Left colon (tissue), 2 donors: ENCODE measurements at regions not wholly inside any gene's neighbourhood (a gene's known extent, or its start where the extent isn't known, plus 50 kb on each side); places are given as distances from the start of the nearest gene placed in this dataset.
"Not testable (repeated sequence)": the region's sequence is repeated elsewhere in the genome, so short reads cannot be mapped to it uniquely, and the experiment has no call there.

Experiments
- ATAC-seq: fragments of 200-7000 bp; cut with Tn5 transposase; one replicate; pipeline ENCODE4 v1.9.1; 2020; ENCODE audit warnings: mild to moderate bottlenecking, moderate library complexity
- DNase-seq, 2 donors: peaks; one replicate each; pipeline ENCODE4 v3.0.0-alpha.2; 2020
- intact Hi-C, 2 donors: fragments of 100-400 bp; cut with DNase I in 1 of 2; cut with micrococcal nuclease in 1 of 2; formaldehyde crosslinking; loops; one replicate each; pipeline versions ENCODE4 v1.11.2 to v1.14.0; 2022; cut with DNase I, micrococcal nuclease
- donor health status: DM: no; HTN: no; CAD: no.
- donor health status: DM: yes; HTN: yes; CAD: no.

GRCh38 chr16:8047736-8048135 is 542.6 kb downstream of the TMEM114 start:
- intact Hi-C loops: no loop called here
- no peak for ATAC-seq
- DNase-seq: no peak

- DNase-seq: no peak
- intact Hi-C loops: no loop called here
- ATAC-seq: no peak
These were observed 545.5 kb downstream of the TMEM114 start for GRCh38 chr16:8044796-8045195.

GRCh38 chr16:8032406-8032805 is 557.9 kb downstream of the TMEM114 start:
- DNase-seq (no peak), ATAC-seq (no peak)
- intact Hi-C loops: no loop called here

- DNase-seq, intact Hi-C loops, ATAC-seq: not testable (repeated sequence)
These were observed 560.3 kb downstream of the TMEM114 start for GRCh38 chr16:8030004-8030403.

GRCh38 chr16:8026450-8026849 is 563.9 kb downstream of the TMEM114 start:
- DNase-seq: no peak
- intact Hi-C loops: no loop called here
- no peak for ATAC-seq

GRCh38 chr16:8023326-8023725 is 567.0 kb downstream of the TMEM114 start:
- ATAC-seq: no peak

GRCh38 chr16:8005096-8005860 is 585.0 kb downstream of the TMEM114 start:
- intact Hi-C loops: no loop called here
- ATAC-seq (no peak), DNase-seq (no peak)

More at GRCh38 chr16:8023326-8023725, 567.0 kb downstream of the TMEM114 start:
- intact Hi-C loops: no loop called here
- no peak for DNase-seq

- DNase-seq: no peak
- intact Hi-C loops: no loop called here
These were observed 591.4 kb downstream of the TMEM114 start for GRCh38 chr16:7998789-7999453.

GRCh38 chr16:7997966-7998365 is 592.3 kb downstream of the TMEM114 start:
- intact Hi-C loops: no loop called here
- ATAC-seq (no peak), DNase-seq (no peak)

More at GRCh38 chr16:7998789-7999453, 591.4 kb downstream of the TMEM114 start:
- no peak for ATAC-seq

- ATAC-seq (no peak), DNase-seq (no peak)
- intact Hi-C loops: no loop called here
These were observed 597.7 kb downstream of the TMEM114 start for GRCh38 chr16:7992616-7993015.

GRCh38 chr16:7990626-7991260 is 599.6 kb downstream of the TMEM114 start:
- intact Hi-C loops: no loop called here
- DNase-seq (no peak), ATAC-seq (no peak)

GRCh38 chr16:7983676-7984075 is 606.6 kb downstream of the TMEM114 start:
- intact Hi-C loops: no loop called here
- DNase-seq (no peak), ATAC-seq (no peak)

- DNase-seq (no peak), ATAC-seq (no peak)
- intact Hi-C loops: no loop called here
These were observed 610.2 kb downstream of the TMEM114 start for GRCh38 chr16:7980133-7980483.

GRCh38 chr16:7979448-7980132 is 610.7 kb downstream of the TMEM114 start:
- DNase-seq (no peak), ATAC-seq (no peak)
- intact Hi-C loops: no loop called here

- no peak for DNase-seq
- ATAC-seq: no peak
- intact Hi-C loops: no loop called here
These were observed 613.7 kb downstream of the TMEM114 start for GRCh38 chr16:7976563-7976962.

GRCh38 chr16:7976125-7976524 is 614.2 kb downstream of the TMEM114 start:
- no peak for DNase-seq
- intact Hi-C loops: no loop called here
- no peak for ATAC-seq

GRCh38 chr16:7967996-7968509 is 622.3 kb downstream of the TMEM114 start:
- intact Hi-C loops: no loop called here
- DNase-seq: no peak
- no peak for ATAC-seq

GRCh38 chr16:7964744-7965143 is 625.6 kb downstream of the TMEM114 start:
- ATAC-seq (no peak), DNase-seq (no peak)
- intact Hi-C loops: no loop called here

GRCh38 chr16:7964167-7964566 is 626.1 kb downstream of the TMEM114 start:
- intact Hi-C loops: no loop called here
- DNase-seq: no peak

More at GRCh38 chr16:7964167-7964566, 626.1 kb downstream of the TMEM114 start:
- no peak for ATAC-seq
